Cardiac muscle cell (in vitro differentiated cells and primary cell): ENCODE measurements at regions not wholly inside any gene's neighbourhood (a gene's known extent, or its start where the extent isn't known, plus 50 kb on each side); places are given as distances from the start of the nearest gene placed in this dataset.

Experiments
- DNase-seq, 2 donors: peaks; one replicate each; pipeline versions ENCODE4 v3.0.0 to v3.0.0-alpha.2; 2010 to 2017; ENCODE audit warnings: low read depth in 1 of 2, low spot score in 1 of 2
- H3K27ac ChIP-seq: fragments of 200-600 bp; sonication (generic); 2 replicates; pipeline ENCODE4 v1.5.1; 2016
- H3K27me3 ChIP-seq: fragments of 200-600 bp; sonication (generic); 2 replicates; pipeline ENCODE4 v1.6.0; 2016; ENCODE audit warnings: control low read depth
- H3K36me3 ChIP-seq: fragments of 200-600 bp; sonication (generic); 2 replicates; pipeline ENCODE4 v1.5.1; 2016; ENCODE audit warnings: control low read depth
- H3K4me1 ChIP-seq: fragments of 200-600 bp; sonication (generic); 2 replicates; pipeline ENCODE4 v1.8.1; 2017; ENCODE audit warnings: low read depth, mild to moderate bottlenecking, mixed run types
- H3K4me3 ChIP-seq: fragments of 200-600 bp; sonication (generic); 2 replicates; pipeline ENCODE4 v1.5.1; 2016; ENCODE audit warnings: mild to moderate bottlenecking
- H3K9me3 ChIP-seq: fragments of 200-600 bp; sonication (generic); 2 replicates; pipeline ENCODE4 v1.5.1; 2017; ENCODE audit warnings: low read depth, mild to moderate bottlenecking, control low read depth
- CTCF ChIP-seq: IDR thresholded peaks from 2 replicates; pipeline ENCODE4 v1.5.1; 2012; ENCODE audit warnings: low read depth, mild to moderate bottlenecking, low read length

DNA sequence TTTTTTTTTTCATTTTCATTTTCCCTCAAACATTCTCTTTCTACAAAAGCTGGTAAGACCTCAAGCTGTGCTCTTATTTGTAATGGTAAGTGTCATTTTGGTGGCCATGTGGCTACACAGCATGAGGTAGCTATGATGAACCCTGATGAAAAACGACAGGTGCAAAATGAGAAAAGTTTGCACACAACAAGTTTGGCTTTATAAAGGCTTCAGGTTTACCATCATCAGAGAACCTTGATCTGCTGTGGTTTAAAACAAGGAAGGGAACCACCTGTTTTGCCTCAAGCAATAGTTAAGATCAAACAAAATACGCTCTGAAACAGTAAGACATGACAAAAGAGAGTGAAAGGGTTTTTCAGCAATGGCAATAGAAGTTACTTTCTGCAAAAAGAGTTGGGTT lies 1124.6 kb upstream of the ACO1 start:
- no peak overlapping the region for H3K4me3 ChIP-seq
- TF ChIP-seq CTCF, result no peak

GRCh38 chr9:31272456-31273295 lies 1111.8 kb upstream of the ACO1 start:
- H3K4me1 ChIP-seq, result no peaks in the 10 kb centered on the region
- H3K4me3 ChIP-seq, result no peak overlapping the region
- H3K27me3 ChIP-seq, result no peaks in the 10 kb centered on the region
- H3K9me3 ChIP-seq, result no peaks in the 10 kb centered on the region
- no peaks in the 10 kb centered on the region for H3K36me3 ChIP-seq
- no peak overlapping the region for H3K27ac ChIP-seq
- no peak for TF ChIP-seq CTCF
- no peak for DNase-seq

More for the DNA sequence above, 1124.6 kb upstream of the ACO1 start:
- DNase-seq, result no peak
- H3K27me3 ChIP-seq, result no peaks in the 10 kb centered on the region
- H3K27ac ChIP-seq, result no peak overlapping the region
- H3K4me1 ChIP-seq, result no peaks in the 10 kb centered on the region
- no peaks in the 10 kb centered on the region for H3K9me3 ChIP-seq
- H3K36me3 ChIP-seq, result no peaks in the 10 kb centered on the region

DNA sequence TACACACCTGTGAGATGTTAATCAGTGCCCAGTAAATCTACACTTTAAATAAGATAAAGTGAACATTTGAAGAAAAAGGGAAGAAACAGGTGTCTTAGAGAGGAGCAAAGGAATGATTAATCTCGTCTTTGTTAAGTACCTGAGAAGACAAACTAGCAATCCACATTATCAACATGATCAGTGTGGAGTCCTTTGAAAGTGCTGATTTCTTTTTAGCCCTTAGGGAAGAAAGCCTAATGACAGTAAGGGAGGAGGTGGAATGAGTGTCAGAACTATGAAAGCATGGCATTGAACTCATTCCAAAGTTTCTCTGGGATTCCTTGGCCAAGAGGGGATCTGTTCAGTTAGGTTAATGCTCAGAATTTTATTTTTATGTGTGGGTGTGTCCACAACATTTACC lies 1109.0 kb upstream of the ACO1 start:
- H3K27me3 ChIP-seq, result no peaks in the 10 kb centered on the region
- H3K27ac ChIP-seq, result no peak overlapping the region
- H3K9me3 ChIP-seq, result no peaks in the 10 kb centered on the region
- H3K36me3 ChIP-seq, result no peaks in the 10 kb centered on the region
- no peak for DNase-seq
- no peaks in the 10 kb centered on the region for H3K4me1 ChIP-seq
- TF ChIP-seq CTCF, result no peak
- H3K4me3 ChIP-seq, result no peak overlapping the region

- Histone ChIP-seq H3K4me3 (no peak overlapping the region), H3K36me3 (no peaks in the 10 kb centered on the region), H3K27ac (no peak overlapping the region), H3K9me3 (no peaks in the 10 kb centered on the region), H3K4me1 (no peaks in the 10 kb centered on the region), H3K27me3 (no peaks in the 10 kb centered on the region)
- TF ChIP-seq CTCF, result no peak
- no peak for DNase-seq
These were observed 1093.7 kb upstream of the ACO1 start for GRCh38 chr9:31290731-31291130.

DNA sequence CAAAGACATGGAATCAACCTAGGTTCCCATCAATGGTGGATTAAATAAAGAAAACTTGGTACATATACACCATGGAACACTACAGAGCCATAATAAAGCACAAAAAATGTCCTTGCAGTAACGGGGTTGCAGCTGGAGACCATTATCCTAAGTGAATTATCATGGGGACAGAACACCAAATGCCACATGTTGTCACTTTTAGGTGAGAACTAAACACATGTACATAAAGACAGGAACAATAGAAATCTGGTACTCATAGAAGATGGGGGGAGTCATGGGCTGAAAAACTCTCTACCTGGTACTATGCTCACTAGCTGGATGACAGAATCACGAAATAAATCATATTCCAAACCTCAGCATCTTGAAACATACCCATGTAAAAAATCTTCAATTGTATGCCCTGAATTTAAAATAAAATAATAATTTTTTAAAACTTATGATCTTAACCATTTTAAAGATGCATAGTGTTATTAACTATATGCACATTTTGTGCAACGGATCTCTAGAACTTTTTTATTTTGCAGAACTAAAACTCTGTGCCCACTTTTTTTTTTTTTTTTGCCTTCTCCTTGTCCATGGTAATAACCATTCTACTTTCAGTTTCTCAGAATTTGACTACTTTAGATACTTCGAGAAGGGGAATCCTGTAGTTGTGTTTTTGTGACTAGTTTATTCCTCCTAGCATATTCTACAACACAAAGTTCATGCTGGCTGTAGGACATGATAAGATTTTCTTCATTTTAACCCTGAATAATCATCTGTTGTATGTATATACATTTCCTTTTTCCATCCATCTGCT lies 1081.6 kb upstream of the ACO1 start:
- Histone ChIP-seq H3K27me3 (no peaks in the 10 kb centered on the region), H3K27ac (no peak overlapping the region), H3K4me3 (no peak overlapping the region), H3K9me3 (no peaks in the 10 kb centered on the region), H3K36me3 (no peaks in the 10 kb centered on the region), H3K4me1 (no peaks in the 10 kb centered on the region)
- DNase-seq, result no peak
- TF ChIP-seq CTCF, result no peak
